K562 (cell line): ENCODE measurements at regions not wholly inside any gene's neighbourhood (a gene's known extent, or its start where the extent isn't known, plus 50 kb on each side); places are given as distances from the start of the nearest gene placed in this dataset.

ENCODE experiments used
- DDX20 ChIP-seq: fragments of 450-650 bp; IDR thresholded peaks from 2 replicates; pipeline ENCODE4 v1.6.1; 2016; ENCODE audit warnings: missing genetic modification characterization, low read depth, mild to moderate bottlenecking, missing compliant biosample characterization, moderate library complexity
- ESRRA ChIP-seq: fragments of 450-650 bp; IDR thresholded peaks from 2 replicates; pipeline ENCODE4 v1.6.1; 2014; ENCODE audit warnings: low read depth, mild to moderate bottlenecking, moderate library complexity, borderline replicate concordance
- FOXP4 ChIP-seq: sonication (generic); formaldehyde crosslinking; IDR thresholded peaks from 2 replicates; pipeline ENCODE4 v1.8.0; 2022; ENCODE audit warnings: mild to moderate bottlenecking, missing genetic modification reagents, borderline replicate concordance
- GTF2F1 ChIP-seq: IDR thresholded peaks from 2 replicates; pipeline ENCODE4 v1.6.1; 2011; ENCODE audit warnings: low read depth, low read length, improper control_type of control experiment
- HCFC1 ChIP-seq: IDR thresholded peaks from 2 replicates; pipeline ENCODE4 v1.6.1; 2012; ENCODE audit warnings: low read depth, low read length, improper control_type of control experiment
- NFXL1 ChIP-seq: fragments of 450-650 bp; formaldehyde crosslinking; IDR thresholded peaks from 2 replicates; pipeline ENCODE4 v1.4.0; 2021; ENCODE audit warnings: mild to moderate bottlenecking
- NONO ChIP-seq, 2 experiments: fragments of 200-400 bp in 1 of 2; fragments of 450-650 bp in 1 of 2; formaldehyde crosslinking in 1 of 2; IDR thresholded peaks; 2 replicates each; pipeline ENCODE4 v1.6.1; 2017; ENCODE audit warnings: low read depth in 2 of 2, mild to moderate bottlenecking in 2 of 2, moderate library complexity in 2 of 2, low read length in 1 of 2
- NR0B1 ChIP-seq: fragments of 450-650 bp; IDR thresholded peaks from one replicate; pipeline ENCODE4 v1.6.1; 2018; ENCODE audit warnings: mild to moderate bottlenecking, moderate library complexity; ENCODE audit not compliant: partially characterized antibody
- RBM14 ChIP-seq: fragments of 200-400 bp; formaldehyde crosslinking; IDR thresholded peaks from 2 replicates; pipeline ENCODE4 v1.6.1; 2018; ENCODE audit warnings: low read depth, mild to moderate bottlenecking, low read length, moderate library complexity, borderline replicate concordance; ENCODE audit not compliant: insufficient read depth
- SMARCC2 ChIP-seq: fragments of 450-650 bp; IDR thresholded peaks from 2 replicates; pipeline ENCODE4 v1.6.1; 2017; ENCODE audit warnings: antibody characterized with exemption, moderate library complexity, mild to moderate bottlenecking, low read depth
- ZC3H11A ChIP-seq: IDR thresholded peaks from 2 replicates; pipeline ENCODE4 v1.6.1; 2012; ENCODE audit warnings: low read depth, low read length, improper control_type of control experiment
- ZC3H4 ChIP-seq: sonication (generic); formaldehyde crosslinking; IDR thresholded peaks from 2 replicates; pipeline ENCODE4 v1.9.0; 2021; ENCODE audit warnings: missing genetic modification reagents, borderline replicate concordance
- ZNF232 ChIP-seq: sonication (generic); formaldehyde crosslinking; IDR thresholded peaks from 2 replicates; pipeline ENCODE4 v1.8.0; 2022; ENCODE audit warnings: mild to moderate bottlenecking, missing genetic modification reagents

- TF ChIP-seq FOXP4 (CRISPR knock-in tag) (no peak), NR0B1 (no peak), HCFC1 (no peak), ZC3H11A (no peak), ZC3H4 (CRISPR knock-in tag) (no peak), GTF2F1 (no peak), NFXL1 (CRISPR knock-in tag) (no peak), SMARCC2 (no peak), DDX20 (tag) (no peak), ZNF232 (CRISPR knock-in tag) (no peak), NONO (IDR thresholded peaks at IDR 0.05; ENCODE audit: low read depth in 2 of 2, low read length in 1 of 2) (no peak), ESRRA (no peak), RBM14 (no peak)
Observed at GRCh38 chr18:66695281-66695680, 91.4 kb upstream of the CDH19 start (continued).
